ENCODE measurements at regions not wholly inside any gene's neighbourhood (a gene's known extent, or its start where the extent isn't known, plus 50 kb on each side); places are given as distances from the start of the nearest gene placed in this dataset.

GRCh38 chr18:28485210-28485801 lies 308.4 kb upstream of the CDH2 start:
- ChIA-PET CTCF (ENCODE audit: partially characterized antibody) (no interaction called here), POLR2A (ENCODE audit: partially characterized antibody) (no interaction called here)
- H4K5ac ChIP-seq (ENCODE audit: insufficient read length, low read depth, low read length) = no peak overlapping the region
- H3K14ac ChIP-seq (ENCODE audit: insufficient read length) = no peak overlapping the region
- H2AK5ac ChIP-seq (ENCODE audit: low read depth, low read length) = no peak overlapping the region
- no peak overlapping the region for H3K56ac ChIP-seq (replicated peaks; ENCODE audit: insufficient read length, low read depth, low read length)
- H2BK20ac ChIP-seq (ENCODE audit: low read length) = no peak overlapping the region
- H3K23me2 ChIP-seq (ENCODE audit: low read depth, low read length) = no peaks in the 10 kb centered on the region
- H3K79me1 ChIP-seq (ENCODE audit: low read depth, low read length) = no peaks in the 10 kb centered on the region
- no peak for FAIRE-seq
- no peak overlapping the region for H2BK15ac ChIP-seq (ENCODE audit: low read length)
- H2BK12ac ChIP-seq (ENCODE audit: low read depth, low read length) = no peak overlapping the region
- H2BK5ac ChIP-seq (ENCODE audit: low read depth, low read length) = no peak overlapping the region
- no peak overlapping the region for H3K23ac ChIP-seq (ENCODE audit: insufficient read length)
- H2BK120ac ChIP-seq (replicated peaks; ENCODE audit: low read depth, low read length) = no peak overlapping the region
- H2AFZ ChIP-seq (ENCODE audit: low read length) = no peak overlapping the region
- no peaks in the 10 kb centered on the region for H3K27me3 ChIP-seq (replicated peaks in 1 of 4; ENCODE audit: control insufficient read depth in 3 of 4, extremely low read depth in 1 of 4, insufficient read depth in 3 of 4, low read length in 3 of 4)
- no peak overlapping the region for H4K8ac ChIP-seq (ENCODE audit: extremely low read depth, insufficient read depth, low read length)
- no peaks in the 10 kb centered on the region for H3K9me3 ChIP-seq (ENCODE audit: insufficient read depth in 2 of 2, low read depth in 1 of 2, low read length in 1 of 2)
- no peaks in the 10 kb centered on the region for H3K79me2 ChIP-seq (ENCODE audit: control insufficient read depth in 1 of 2, insufficient read depth in 2 of 2, low read length in 2 of 2)
- DNase-seq (ENCODE audit: low read depth in 1 of 2, low spot score in 2 of 2) = no peak
- no peak overlapping the region for H3K4ac ChIP-seq (replicated peaks; ENCODE audit: insufficient read length, low read depth, low read length)
- H3K4me1 ChIP-seq (replicated peaks in 1 of 4; ENCODE audit: control insufficient read depth in 3 of 4, insufficient read depth in 4 of 4, low read length in 3 of 4) = no peaks in the 10 kb centered on the region
- H4K91ac ChIP-seq (replicated peaks; ENCODE audit: insufficient read length, low read length) = no peak overlapping the region
- H3K18ac ChIP-seq (ENCODE audit: extremely low read depth, low read length) = no peak overlapping the region
- no peak overlapping the region for H3K9ac ChIP-seq (replicated peaks in 1 of 4; ENCODE audit: extremely low read depth in 1 of 4, low read depth in 3 of 4, low read length in 3 of 4)
- no peaks in the 10 kb centered on the region for H3K36me3 ChIP-seq (ENCODE audit: control insufficient read depth in 2 of 4, insufficient read depth in 4 of 4, low read length in 3 of 4)
- H3K4me2 ChIP-seq (ENCODE audit: insufficient read depth in 1 of 2, low read depth in 2 of 2, low read length in 2 of 2) = no peak overlapping the region
- no peak overlapping the region for H3K4me3 ChIP-seq (ENCODE audit: extremely low read depth in 1 of 4, insufficient read depth in 2 of 4, low read depth in 3 of 4, low read length in 4 of 4)
- H3K27ac ChIP-seq (ENCODE audit: low read depth, low read length) = no peak overlapping the region
- H4K20me1 ChIP-seq (replicated peaks in 1 of 2; ENCODE audit: control insufficient read depth in 1 of 2, insufficient read depth in 2 of 2, low read length in 2 of 2) = no peaks in the 10 kb centered on the region
- TF ChIP-seq YY1 (IDR thresholded peaks at IDR 0.05; ENCODE audit: low read depth, low read length) = no peak
- TF ChIP-seq SIX5 (IDR thresholded peaks at IDR 0.05; ENCODE audit: low read depth, low read length) = no peak
- no peak for TF ChIP-seq SAP30 (IDR thresholded peaks at IDR 0.05; ENCODE audit: insufficient read depth, insufficient replicate concordance, low read length)
- no peak for TF ChIP-seq JUN (IDR thresholded peaks at IDR 0.05; ENCODE audit: low read depth, low read length)
- TF ChIP-seq HDAC2 (IDR thresholded peaks at IDR 0.05; ENCODE audit: borderline replicate concordance in 1 of 2, low read depth in 2 of 2, low read length in 2 of 2) = no peak
- TF ChIP-seq ASH2L (IDR thresholded peaks at IDR 0.05; ENCODE audit: low read length) = no peak
- TF ChIP-seq POLR2A (IDR thresholded peaks at IDR 0.05; ENCODE audit: control extremely low read depth in 1 of 2, low read depth in 2 of 2, low read length in 2 of 2) = no peak
- TF ChIP-seq NANOG (IDR thresholded peaks at IDR 0.05; ENCODE audit: insufficient read depth, low read depth, low read length, poor library complexity, severe bottlenecking) = no peak
- TF ChIP-seq GTF2F1 (IDR thresholded peaks at IDR 0.05; ENCODE audit: borderline replicate concordance, low read depth, low read length) = no peak
- no peak for TF ChIP-seq EZH2 (IDR thresholded peaks at IDR 0.05; ENCODE audit: low read depth, low read length, severe bottlenecking)
- no peak for TF ChIP-seq RXRA (IDR thresholded peaks at IDR 0.05; ENCODE audit: insufficient read depth, low read depth, low read length)
- no peak for TF ChIP-seq TEAD4 (IDR thresholded peaks at IDR 0.05; ENCODE audit: low read depth, low read length)
- TF ChIP-seq ZNF274 (IDR thresholded peaks at IDR 0.05; ENCODE audit: borderline replicate concordance, extremely low read depth, low read length) = no peak
